Right lung (tissue), 2 donors: ENCODE measurements at regions not wholly inside any gene's neighbourhood (a gene's known extent, or its start where the extent isn't known, plus 50 kb on each side); places are given as distances from the start of the nearest gene placed in this dataset.

ENCODE experiments used
- DNase-seq, 2 donors: peaks; one replicate each; pipeline ENCODE4 v3.0.0-alpha.2; 2013

DNA sequence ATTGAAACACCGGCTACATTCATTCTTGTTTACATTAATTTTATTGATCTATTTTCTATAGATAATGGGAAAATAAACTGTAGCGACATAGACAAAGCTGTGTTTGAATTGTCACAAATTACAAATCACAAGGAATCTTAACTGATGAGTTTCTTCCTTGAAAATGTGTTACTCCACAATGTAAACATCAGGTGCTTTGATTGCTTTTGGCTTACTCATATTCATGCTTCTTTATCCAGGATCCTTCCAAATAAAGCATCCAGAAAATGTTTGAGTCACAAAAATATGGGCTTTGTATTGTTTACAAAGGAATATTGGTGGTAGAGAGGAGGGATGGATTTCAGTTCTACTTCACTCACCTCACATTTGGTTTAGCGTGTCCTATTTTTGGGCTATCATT, 64.0 kb downstream of the BMP2 start:
- DNase-seq = no peak

DNA sequence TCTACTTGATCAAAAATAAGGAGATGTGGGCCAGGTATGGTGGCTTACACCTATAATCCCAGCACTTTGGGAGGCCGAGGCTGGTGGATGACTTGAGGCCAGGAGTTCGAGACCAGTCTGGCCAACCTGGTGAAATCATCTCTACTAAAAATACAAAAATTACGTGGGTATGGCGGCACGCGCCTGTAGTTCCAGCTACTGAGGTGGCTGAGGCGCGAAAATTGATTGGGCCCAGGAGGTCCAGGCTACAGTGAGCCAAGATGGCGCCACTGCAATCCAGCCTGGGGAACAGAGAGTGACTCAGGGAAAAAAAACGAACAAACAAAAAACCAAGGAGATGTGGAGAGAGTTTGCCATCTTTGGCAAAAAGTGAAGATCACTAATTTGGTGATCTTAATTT, 65.3 kb downstream of the BMP2 start:
- no peak for DNase-seq

DNA sequence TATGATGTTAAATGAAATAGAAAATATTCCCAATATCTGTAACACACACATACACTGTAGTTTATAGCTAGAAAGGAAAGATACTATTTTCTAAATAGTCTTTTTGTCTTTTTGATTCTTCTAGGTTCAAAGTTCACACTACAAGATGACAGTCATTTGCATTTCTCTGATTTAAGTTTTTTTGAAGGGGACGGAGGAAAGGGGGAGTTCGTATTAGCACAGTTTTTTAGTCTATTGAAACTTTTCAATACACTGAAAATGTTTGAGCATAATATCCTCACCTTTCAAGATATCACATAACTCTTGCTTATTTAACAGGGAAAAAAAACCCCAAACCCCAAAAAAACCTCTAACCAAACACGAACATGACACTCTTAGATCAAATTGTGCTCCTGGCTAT, 68.1 kb downstream of the BMP2 start:
- no peak for DNase-seq

DNA sequence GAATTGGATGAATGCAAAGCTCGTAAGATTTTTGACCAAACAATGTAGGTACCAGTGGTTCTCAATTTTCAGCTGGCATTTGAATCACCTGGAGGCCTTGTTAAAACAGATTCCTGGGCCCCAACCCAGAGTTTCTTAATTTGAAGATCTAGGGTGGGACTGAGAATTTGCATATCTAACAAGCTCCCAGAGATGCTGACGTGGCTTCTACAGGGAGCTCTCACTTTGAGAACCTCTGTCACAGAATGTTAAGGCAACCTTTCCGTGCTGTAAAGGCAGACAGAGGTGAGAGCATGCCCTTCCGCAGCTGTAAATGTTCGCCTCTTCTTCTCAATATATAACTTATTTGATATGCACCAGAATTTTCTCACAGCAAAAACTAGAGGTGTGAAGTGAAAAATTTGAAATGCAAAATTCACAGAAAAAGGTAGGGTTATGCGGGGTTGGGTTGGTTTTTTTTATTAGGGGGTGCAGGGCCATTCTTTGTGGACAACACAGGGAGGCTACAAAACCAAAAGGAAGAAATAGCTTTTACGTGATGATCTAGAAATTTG, 69.4 kb downstream of the BMP2 start:
- DNase-seq = no peak

DNA sequence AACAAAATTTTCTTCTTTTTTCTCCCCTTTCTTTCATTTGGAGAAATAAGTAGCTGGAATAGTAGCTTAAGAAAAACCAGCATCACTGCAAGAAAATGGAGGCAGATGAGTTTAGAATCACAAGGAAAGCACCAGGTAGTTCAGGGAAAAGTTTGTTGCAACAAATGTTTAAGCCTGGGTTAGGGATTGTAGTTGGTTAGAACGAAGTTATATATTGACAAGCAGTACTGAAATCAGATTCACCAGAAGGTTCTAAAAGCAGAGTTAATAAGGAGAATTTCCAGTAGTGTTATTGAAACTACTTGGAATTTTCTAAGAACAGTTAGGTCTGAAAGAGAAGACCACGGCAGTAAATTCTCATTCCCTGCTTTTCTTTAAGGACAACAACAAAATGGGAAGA, 70.2 kb downstream of the BMP2 start:
- DNase-seq = no peak

DNA sequence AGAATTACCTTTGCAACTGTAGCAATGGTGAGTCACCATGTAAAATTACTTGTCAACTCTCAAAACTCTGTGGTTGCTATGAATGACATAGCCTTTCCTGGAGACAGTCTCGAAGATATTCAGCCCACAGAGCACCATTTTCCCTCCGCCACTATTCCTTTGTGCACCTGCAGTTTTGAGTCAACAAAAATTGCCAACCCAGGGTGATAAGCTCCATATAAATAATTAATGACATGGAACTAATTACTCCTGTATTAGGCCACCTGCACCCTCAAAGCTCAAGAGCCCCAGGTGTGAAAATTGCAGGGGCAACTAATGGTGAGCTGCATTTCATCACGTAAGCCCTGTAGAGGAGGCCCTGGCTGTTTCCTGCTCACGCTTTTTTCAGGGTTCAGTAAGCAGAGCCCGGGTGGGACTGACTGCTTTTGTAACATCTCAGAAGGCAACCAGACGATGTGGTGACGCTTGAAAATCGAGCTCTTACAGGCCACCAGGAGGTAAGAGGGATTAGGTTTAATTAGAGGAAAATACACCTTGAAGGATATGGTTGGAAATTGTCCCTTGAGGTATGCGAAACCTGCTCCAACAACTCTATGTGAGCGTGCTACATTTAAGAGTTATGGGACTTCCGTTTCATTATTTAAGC, 70.8 kb downstream of the BMP2 start:
- DNase-seq = no peak

DNA sequence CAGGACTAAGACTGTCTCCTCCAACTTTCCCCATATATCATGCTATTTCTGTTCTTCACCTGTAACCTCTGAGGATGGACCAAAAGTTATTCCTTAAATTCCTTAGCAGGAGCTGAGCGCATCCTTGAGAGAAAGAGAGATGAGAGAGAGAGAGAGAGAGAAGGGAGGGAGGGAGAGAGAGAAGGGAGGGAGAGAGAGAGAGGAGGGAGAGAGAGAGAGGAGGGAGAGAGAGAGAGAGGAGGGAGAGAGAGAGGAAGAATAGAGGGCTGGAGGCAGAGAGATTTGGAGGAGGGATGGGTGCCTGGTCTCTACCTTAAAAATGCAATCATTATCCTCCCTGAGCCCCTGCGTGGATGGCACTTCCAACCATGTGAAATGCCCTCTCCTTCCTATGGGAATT, 73.6 kb downstream of the BMP2 start:
- DNase-seq = no peak

DNA sequence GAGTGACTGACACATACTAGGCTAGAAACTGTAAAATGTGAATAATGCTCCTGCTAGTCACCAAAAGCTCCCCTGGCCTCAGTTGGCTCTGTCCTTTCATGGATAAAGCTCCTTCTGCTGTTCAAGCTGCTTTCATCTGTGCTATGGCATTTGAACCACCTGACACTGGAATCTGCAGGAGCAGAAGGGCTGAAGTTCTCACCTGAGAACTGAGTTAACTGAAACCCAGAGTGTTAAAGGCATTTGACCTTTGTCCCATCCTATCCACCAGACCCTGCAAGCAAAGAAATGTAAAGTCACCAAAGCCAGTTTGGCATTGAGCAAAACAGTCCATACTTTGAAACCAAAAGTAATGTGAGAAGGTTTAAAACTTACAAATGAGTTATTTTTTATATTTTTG, 77.7 kb downstream of the BMP2 start:
- no peak for DNase-seq

DNA sequence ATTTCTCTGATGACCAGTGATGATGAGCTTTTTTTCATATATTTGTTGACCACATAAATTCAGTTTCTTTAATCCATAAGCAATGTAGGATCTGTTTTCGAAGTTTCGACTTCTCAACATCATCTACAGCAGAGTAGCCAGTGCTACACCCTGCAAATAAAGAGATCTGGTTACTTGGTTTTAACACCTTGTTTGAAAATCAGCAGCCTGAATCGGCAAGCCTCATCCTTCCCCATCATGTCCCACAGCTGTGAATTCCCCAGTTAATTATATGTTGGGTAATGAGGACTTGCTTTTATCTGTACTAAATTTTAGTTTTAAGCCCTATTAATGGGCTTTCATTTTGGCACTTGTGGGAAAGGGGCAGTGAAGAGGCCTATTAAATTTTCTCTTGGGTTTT, 80.6 kb downstream of the BMP2 start:
- no peak for DNase-seq

DNA sequence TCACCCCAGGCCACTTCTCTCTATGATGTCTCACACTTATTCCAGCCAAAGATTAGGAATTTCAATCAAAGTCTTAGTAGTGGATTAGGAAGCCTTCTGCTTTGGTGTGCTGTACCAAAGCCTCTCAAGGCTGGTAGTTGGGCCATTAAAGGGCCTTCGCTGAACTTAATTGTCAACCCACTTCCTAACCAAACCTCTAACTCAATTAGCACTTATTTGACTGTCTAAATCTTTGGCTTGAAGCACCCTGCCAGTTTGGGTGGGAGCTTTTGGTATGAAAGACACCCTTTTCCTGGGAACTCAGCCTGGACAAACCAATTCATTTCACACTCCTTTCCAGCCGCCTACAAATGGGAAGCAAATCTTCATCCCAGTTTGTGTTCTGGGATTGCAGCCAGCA, 81.5 kb downstream of the BMP2 start:
- DNase-seq = no peak

DNA sequence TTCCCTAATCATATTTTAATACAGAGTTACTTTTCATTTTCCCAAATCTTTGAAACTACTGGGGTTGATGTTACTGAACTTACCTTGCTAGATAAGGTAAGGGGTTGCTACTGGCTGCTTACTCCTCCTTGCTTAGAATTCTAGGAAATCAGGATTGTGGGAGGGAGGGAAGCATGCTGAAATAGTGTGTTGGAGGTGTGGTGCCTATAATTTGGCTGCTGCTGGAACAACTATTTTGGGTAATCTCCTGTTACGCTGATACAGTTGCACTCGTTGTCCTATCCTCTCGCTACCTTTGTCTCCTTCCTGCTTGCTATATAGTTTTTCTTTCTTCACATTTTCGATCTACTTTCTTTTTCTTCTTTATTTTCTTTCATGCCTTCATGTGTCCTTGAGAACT, 83.7 kb downstream of the BMP2 start:
- DNase-seq = no peak

DNA sequence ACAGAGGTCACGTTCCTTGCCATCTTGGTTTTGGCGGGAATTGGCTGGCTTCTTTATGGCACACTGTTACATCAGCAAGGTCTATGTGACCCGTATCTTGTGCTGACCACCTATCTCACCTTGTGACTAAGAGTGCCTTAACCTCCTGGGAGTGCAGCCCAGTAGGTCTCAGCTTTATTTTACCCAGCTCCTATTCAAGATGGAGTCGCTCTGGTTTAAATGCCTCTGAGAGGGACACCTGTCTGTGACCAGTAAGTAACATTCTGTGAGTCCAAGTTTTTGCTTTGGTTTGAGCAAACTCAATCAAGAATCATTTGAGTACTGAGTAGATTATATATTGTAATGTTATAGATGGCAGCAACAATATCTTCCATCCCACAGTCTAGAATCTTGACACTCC, 85.0 kb downstream of the BMP2 start:
- DNase-seq = no peak

DNA sequence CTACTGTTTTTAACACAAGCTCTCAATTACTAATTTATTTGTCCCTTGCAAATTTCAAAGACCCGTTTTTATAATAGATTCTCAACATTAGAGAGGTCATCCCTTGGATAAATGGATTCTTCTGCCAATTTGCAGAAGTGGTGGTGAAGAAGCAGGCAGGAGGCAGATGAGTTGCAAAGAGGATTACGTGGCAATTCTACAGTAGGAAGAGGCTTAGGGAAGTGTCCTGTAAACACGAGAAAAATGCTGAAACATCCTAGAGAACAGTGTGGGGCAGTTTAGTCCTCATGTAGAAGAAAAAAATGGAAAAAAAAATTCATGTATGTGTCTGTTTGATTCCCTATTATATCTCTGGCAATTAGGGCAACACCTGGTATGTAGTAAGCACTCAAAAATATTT, 87.6 kb downstream of the BMP2 start:
- DNase-seq = no peak

DNA sequence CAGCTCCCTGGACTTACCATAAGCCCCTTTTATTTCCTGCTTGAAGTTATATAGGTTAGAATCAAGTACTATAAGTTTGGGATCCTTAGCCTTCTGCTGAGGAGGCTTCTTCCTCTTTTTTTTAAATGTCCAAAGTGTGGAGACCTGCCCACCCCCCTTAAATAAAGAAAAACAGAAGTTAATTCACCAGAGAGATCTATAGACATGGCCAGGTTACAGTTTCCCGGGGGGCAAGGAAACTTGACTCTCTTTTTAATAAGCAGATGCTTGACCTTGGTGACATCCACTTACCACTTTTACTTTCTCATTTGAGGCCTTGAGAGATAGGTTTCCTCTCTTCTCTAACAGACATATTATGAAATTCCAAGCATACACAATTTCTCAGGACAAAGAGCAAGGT, 88.3 kb downstream of the BMP2 start:
- DNase-seq = no peak

DNA sequence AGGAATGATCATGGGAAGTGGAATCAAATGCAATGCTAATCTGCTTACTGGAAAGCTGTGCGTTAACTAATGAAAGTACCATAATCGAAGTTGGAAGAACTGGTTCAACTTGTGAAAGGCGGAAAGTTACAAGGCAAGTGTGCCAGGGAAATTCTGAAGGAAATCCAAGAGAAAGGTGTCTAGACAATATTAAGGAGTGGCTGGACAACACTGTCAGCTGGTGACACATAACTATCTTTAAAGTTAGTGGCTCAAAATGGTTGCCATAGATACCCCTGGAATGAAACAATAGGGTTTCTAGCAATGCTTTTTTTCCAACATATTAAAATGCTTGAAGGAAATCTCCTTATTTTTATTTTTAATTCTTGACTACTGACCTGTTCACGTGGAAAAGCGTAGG, 90.4 kb downstream of the BMP2 start:
- DNase-seq = no peak

DNA sequence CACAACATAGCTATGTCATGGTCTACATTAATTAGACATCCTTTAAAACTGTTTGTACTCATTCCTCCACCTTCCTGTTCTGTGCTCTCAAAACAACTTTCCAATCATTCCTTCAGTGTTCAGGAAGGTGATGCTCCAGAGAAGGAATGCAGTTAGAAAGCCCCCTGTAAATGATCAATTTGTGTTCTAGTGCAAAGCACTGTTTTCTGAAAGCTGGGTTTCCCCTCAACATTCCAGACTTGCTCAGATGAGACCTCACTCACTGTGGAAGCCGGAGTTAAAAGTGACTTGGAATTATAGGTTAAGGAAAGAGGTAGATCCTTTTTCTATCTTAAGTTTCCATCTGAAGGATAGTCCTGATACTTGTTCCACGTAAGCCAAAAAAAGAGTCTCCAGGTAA, 95.9 kb downstream of the BMP2 start:
- no peak for DNase-seq

DNA sequence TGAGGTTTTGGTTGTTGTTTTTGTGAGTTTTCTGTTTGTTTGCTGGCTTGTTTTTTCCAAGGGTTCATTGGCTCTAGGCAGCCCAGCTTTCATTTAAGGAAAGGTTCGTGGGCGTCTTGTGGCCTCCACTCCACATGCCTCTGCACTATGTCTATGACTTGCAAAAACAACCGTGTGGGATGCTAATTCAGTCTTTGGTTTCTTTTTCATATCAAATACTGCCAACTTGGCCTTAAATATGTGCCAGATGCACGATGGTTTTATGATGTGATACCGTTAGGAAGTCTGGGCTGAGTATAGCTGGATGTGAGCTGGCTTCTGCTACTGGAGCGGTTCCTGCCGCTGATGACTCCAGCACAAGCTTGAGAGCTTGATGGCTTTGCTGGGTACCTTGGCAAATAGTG, 96.3 kb downstream of the BMP2 start:
- DNase-seq = no peak

DNA sequence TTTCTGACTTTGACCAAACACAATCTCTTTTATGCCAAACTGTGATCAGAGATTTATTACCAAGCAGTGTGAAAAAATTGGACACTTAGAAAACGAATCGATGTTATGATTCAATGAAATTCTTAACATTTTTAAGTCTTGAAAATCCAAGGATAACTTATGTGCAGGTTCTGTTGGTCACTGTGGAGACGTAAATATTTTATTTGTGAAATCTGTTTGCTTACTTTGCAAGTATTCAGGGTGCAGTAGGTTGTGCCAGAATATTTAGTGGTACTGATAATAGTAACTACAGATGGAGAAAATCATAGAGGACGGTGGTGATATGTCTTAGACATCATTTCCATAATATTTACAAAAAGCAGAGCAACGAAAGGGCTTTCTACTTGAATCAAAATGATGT, 97.3 kb downstream of the BMP2 start:
- DNase-seq = no peak

DNA sequence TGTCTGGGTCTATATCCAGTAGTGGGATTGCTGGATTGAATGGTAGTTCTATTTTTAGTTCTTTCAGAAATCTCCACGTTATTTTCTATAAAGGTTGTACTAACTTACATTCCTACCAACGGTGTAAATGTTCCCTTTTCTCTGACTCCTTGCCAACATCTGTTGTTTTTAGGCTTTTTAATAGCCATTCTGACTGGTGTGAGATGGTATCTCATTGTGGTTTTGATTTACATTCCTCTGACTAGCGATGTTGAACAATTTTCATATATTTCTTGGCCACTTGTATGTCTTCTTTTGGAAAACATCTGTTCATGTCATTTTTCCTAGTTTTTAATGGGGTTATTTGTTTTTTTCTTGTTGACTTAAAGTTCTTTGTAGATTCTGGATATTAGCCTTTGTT, 99.3 kb downstream of the BMP2 start:
- no peak for DNase-seq

DNA sequence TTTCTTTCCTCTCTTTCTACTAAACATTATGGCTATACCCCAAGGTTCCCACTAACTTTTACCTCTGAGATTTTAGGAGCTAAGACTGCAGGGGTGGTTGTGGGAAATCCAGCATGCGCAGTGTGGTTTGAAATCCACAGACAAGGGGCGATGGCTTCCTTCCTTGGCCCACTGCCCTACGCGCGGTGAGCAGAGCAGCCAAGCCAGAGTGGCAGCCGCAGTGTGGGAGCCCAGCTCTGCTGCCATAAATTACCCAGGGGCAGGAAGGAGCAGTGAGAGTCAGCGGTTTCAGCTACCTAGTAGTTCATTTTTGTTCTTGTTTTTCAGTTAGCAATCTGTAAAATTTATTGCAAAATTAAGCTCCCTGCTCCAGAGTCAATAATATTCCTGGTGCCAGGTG, 101.4 kb downstream of the BMP2 start:
- DNase-seq = no peak

DNA sequence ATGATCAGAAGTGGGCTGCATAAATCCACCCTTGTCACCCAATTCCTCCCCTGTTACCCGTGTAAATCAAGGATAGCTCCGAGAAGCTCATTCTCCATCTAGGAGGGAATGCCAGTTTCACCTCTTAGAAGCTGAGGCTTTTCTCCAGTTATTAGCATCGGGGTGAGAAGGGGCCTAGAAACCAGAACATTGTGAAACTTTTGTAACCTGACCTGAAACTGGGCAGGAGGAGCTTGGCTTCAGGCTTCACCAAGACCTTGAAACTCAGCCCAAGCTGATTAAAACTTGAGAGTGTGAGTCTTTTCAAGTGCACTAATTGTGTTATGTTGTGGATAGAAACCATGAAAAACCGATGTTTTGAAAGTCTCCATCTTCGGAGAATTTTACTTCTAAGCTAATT, 103.1 kb downstream of the BMP2 start:
- no peak for DNase-seq

DNA sequence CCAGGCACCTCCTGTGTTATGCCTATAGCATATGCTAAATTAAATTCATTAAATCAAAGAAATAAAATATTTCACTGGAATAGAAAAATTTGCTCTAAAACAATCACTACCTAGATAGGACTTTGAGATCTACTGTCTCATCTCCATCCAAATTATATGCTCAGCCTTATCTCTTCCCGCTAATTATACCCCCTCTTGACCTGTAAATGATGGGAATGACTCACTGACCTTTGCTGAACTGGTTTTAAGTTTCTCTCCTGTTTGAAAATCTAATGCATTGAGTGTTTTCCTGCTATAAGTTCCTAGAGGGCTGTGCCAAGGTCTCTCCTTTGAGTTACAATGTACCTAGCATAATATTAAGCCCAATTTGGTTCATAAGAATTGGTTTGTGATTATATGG, 110.1 kb downstream of the BMP2 start:
- DNase-seq = no peak

DNA sequence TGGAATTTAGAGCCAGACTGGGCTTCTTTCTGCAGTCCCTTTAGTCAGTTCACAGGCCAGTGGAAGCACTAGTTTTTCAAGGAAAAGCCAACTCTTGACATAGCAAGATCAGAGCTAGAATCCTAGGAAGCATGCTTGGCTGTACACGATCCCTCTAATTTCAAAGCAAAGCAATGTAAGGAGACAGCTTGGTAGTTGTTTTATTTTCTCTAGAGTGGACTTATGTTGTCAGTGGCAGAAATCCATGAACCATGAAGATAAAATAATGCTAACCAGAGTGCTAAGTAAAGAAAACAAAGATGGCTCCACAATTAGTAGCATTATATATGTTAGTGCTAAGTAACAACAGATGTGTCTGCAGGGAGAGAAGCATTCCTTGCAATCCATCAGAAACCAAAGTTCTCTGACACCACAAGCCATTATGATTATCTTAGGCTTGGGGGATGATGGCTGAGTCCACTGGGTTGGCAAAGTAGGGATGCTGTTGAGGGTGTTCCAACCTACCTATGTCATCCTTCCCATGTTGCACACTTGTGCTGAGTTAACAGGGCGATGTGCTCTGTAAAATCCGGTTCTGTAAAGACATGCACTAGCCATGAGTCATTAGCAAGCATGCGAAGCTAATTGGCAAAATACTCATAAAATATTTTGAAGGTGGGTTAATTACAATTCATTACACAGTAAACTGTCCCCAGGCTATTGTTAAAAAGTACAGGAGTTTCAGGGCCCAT, 115.2 kb downstream of the BMP2 start:
- DNase-seq = no peak

DNA sequence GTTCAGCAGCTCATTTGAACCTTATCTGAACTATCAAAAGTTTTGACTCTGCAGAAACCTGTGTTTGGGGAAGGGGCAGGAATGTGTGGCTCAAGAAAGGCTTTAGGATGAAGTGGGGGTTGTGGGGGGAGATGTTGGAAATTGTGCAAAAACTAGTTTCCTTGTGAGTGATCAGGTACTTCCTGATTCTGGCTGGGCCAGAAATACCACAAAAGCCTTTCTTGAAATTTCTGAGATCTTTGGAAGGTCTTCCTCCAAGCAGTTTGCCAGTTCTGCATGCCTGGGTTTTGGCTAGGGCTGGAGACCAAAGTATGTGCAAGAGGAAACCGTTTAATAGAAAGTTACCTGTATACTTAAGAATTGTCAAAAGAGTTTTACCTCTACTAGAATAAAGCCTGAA, 116.6 kb downstream of the BMP2 start:
- no peak for DNase-seq
